ENCODE measurements at regions not wholly inside any gene's neighbourhood (a gene's known extent, or its start where the extent isn't known, plus 50 kb on each side); places are given as distances from the start of the nearest gene placed in this dataset.

DNA sequence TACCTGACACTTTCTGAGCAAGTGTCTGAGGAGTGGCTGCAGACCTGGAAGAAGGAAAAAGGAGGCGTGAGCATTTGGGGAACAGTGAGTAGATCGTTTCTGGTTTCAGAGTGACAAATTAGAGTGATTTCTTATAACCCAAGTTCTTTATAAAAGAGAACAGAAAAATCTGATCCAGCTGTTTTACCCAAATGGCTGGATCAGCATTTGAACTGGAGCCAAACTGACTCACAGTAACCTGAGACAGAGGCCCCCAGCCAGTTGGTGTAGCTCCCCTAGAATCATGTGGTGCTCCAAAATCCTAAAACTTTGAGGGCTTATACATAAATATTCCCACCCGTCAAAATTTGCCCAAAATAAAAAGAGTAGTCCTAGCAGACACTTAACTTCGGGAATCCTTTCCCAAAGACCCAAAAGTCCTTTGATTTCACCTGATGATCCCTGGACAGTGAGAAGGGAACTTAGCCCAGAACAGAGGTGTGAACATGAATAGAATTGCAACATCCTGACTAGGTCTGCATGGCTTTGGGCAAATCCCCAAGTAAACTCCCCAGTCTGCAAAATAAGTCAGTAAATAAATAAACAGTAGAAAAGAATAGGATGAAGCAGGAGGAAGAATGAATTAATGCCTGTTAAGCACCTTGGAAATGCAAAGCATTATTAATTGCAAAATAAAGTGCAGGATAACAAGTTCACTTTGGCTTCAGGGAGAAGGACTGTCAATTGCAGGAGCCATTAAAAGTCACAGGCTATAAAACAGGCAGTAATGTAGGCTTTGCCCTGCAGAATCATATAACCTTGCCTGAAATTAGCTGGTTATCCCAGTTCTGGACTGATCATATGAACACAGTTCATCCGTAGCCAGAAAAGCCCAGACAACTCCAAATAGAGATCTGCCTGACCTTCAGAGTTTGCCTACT is 262.0 kb upstream of the JARID2 start:
- TF ChIP-seq EZH2 (IDR thresholded peaks at IDR 0.05; ENCODE audit: insufficient read depth, poor library complexity, severe bottlenecking) (no peak), EZH2phosphoT487 (IDR thresholded peaks at IDR 0.05; ENCODE audit: insufficient read depth, low read depth) (no peak)

Data from GM23248 (cell line).